Nephron progenitor cell (in vitro differentiated cells): ENCODE measurements at regions not wholly inside any gene's neighbourhood (a gene's known extent, or its start where the extent isn't known, plus 50 kb on each side); places are given as distances from the start of the nearest gene placed in this dataset.

Experiments
- DNase-seq: peaks from one replicate; pipeline ENCODE4 v3.0.0; 2021
- H3K27ac Mint-ChIP-seq: 2 replicates; pipeline ENCODE4 v1.8.0; 2021; ENCODE audit warnings: mild to moderate bottlenecking, moderate library complexity, mixed read lengths
- H3K27me3 Mint-ChIP-seq: 2 replicates; pipeline ENCODE4 v1.8.0; 2021; ENCODE audit warnings: mild to moderate bottlenecking, low read depth, mixed read lengths; ENCODE audit not compliant: poor library complexity
- H3K36me3 Mint-ChIP-seq: 2 replicates; pipeline ENCODE4 v1.8.0; 2021; ENCODE audit warnings: low read depth, mixed read lengths
- H3K4me1 Mint-ChIP-seq: 2 replicates; pipeline ENCODE4 v1.8.0; 2021; ENCODE audit warnings: mixed read lengths
- H3K4me3 Mint-ChIP-seq: 2 replicates; pipeline ENCODE4 v1.8.0; 2021; ENCODE audit warnings: mild to moderate bottlenecking, moderate library complexity, mixed read lengths
- H3K9me3 Mint-ChIP-seq: 2 replicates; pipeline ENCODE4 v1.8.0; 2021; ENCODE audit warnings: mild to moderate bottlenecking, moderate library complexity, mixed read lengths
- TF ChIP-seq, protein P1 (sequence below): fragments of 200-600 bp; sonication (generic); IDR thresholded peaks from 2 replicates; pipeline ENCODE4 v1.5.0; 2021; ENCODE audit warnings: antibody characterized with exemption

DNA sequence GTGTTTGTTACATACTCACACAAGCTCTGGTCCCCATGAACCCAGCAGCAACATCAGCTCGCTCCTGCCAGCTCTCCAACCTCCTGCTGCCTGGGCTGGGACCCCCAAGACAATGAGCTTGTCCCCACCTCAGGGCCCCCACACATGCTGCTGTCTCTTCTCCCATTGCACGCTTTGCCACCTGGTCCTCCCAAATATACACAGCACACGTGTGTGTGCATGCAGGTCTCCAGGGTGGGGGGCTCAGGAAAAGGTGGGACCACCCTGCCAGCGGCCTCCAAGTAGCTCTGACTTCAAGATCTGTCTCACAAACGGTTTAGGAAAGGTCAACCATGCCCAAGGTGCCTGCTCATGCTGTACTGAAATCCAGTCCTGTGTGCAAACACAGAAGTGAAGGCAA lies 68.1 kb upstream of the CCND1 start:
- DNase-seq: no peak
- Mint-ChIP-seq H3K4me3 (no peak overlapping the region), H3K9me3 (no peaks in the 10 kb centered on the region), H3K27me3 (peaks cover 23% of the 10 kb centered on the region), H3K36me3 (no peaks in the 10 kb centered on the region), H3K4me1 (peaks cover 19% of the 10 kb centered on the region), H3K27ac (no peak overlapping the region)
- TF ChIP-seq, protein P1, sequence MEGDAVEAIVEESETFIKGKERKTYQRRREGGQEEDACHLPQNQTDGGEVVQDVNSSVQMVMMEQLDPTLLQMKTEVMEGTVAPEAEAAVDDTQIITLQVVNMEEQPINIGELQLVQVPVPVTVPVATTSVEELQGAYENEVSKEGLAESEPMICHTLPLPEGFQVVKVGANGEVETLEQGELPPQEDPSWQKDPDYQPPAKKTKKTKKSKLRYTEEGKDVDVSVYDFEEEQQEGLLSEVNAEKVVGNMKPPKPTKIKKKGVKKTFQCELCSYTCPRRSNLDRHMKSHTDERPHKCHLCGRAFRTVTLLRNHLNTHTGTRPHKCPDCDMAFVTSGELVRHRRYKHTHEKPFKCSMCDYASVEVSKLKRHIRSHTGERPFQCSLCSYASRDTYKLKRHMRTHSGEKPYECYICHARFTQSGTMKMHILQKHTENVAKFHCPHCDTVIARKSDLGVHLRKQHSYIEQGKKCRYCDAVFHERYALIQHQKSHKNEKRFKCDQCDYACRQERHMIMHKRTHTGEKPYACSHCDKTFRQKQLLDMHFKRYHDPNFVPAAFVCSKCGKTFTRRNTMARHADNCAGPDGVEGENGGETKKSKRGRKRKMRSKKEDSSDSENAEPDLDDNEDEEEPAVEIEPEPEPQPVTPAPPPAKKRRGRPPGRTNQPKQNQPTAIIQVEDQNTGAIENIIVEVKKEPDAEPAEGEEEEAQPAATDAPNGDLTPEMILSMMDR: no peak

- Mint-ChIP-seq H3K27ac (no peak overlapping the region), H3K4me3 (no peak overlapping the region), H3K4me1 (peaks cover 9% of the 10 kb centered on the region), H3K27me3 (peaks cover 23% of the 10 kb centered on the region), H3K9me3 (no peaks in the 10 kb centered on the region), H3K36me3 (no peaks in the 10 kb centered on the region)
- TF ChIP-seq, protein P1: no peak
- DNase-seq: no peak
Measured at GRCh38 chr11:69573761-69574607, 67.0 kb upstream of the CCND1 start.

DNA sequence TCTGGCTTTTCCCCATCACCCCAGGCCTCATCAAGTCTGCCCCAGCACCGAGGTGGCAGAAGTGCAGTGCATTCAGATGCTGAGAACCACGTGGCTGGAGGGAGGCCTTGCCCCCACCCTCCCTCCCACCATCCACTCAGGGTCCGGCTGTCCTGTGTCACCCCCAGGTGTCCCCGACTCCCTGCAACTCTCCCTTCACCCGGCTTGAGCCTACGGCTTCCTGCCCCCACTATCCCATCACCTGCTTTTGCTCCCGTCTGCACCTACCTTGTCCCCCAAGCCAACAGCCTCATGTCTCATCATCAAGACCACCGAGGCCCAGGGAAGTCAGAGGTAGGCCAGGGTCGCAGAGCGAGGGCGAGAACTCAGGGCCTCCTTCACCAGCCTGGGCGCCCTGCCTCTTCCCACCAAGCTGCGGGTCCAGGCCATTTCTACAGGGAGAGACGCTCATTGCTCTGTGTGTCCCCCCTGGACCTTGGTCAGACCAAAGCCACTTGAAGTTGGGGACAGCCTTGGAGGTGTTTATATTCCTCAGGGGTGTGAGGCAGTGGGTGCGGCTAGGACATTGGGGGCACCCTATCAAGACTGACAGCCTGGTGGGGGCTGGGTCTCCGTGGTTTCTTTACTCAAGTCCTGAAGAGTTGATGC lies 66.2 kb upstream of the CCND1 start:
- H3K27me3 Mint-ChIP-seq: peaks cover 25% of the 10 kb centered on the region
- TF ChIP-seq, protein P1: no peak
- no peak for DNase-seq
- H3K4me1 Mint-ChIP-seq: peaks cover 5% of the 10 kb centered on the region
- H3K36me3 Mint-ChIP-seq: no peaks in the 10 kb centered on the region
- no peaks in the 10 kb centered on the region for H3K9me3 Mint-ChIP-seq
- H3K4me3 Mint-ChIP-seq: no peak overlapping the region
- no peak overlapping the region for H3K27ac Mint-ChIP-seq

DNA sequence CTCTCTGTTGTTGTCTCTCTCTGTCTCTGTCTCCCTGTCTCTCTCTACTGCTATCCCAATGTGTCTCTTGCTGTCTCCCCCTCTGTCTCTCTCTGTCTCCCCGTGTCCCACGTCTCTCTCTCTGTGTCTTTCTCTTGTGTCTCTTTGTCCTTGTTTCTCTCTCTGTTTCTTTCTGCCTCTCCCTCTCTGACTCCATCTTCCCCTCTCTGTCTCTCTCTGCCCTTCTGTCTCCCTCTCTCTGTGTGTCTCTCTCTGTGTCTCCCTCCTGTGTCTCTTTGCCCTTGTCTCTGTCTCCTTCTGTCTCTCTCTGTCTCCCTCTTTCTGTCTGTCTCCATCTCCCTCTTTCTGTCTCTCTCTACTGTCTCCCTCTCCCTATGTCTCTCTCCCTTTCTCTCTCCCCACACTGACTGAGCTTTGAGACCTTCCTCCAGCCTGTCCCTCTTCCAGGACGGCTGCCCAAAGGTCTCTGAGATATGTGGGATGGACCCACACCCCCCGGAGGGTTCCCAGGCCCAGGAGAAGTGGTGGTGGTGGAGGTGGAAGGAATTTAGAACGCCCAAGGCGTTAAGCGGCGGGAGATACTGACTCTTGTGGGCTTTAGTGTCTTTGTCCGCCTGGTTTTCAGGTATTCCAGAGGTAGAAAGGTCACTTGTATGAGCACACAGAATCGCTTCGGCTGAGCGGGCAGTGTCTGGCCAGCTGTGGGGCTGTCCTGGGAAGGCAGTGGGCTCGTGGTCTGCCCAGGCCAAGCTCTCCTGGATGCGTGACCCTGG lies 65.5 kb upstream of the CCND1 start:
- Mint-ChIP-seq H3K4me1 (no peaks in the 10 kb centered on the region), H3K4me3 (no peak overlapping the region), H3K36me3 (no peaks in the 10 kb centered on the region), H3K9me3 (no peaks in the 10 kb centered on the region), H3K27ac (no peak overlapping the region), H3K27me3 (peaks cover 26% of the 10 kb centered on the region)
- TF ChIP-seq, protein P1: no peak
- DNase-seq: no peak

DNA sequence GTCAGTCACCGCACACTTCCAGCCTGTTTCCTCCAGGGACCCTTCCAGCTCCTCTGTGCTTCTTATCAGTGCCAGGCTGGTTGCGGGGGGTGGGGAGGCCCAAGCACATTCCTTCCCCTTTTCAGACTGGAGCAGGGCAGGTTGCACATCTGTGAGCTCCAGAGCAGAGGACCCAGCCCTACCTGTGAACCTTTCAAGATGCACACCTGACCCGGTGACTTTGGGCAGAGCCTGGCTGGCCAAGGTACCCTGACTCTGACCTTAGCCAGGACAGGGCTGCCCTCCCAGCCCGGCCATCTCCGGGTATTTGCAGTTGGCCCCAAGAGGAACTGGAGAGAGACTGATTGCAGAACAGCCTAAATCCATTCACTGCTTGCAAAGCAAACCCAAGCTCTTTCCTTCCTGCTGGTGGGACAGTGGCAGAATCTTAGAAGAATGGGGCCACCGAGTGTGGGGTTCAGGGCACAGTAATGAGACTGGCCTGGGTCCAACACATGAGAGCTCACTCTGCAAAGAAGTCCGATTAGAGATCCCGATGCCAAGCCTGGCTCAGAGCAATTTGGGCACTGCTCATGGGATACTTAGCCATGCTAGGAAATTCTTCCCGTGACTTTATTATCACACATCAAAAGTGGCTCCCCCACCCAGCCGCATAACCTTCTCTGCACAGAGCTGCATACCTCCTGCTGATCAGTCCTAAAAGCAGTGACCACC lies 64.7 kb upstream of the CCND1 start:
- peaks cover 26% of the 10 kb centered on the region for H3K27me3 Mint-ChIP-seq
- no peaks in the 10 kb centered on the region for H3K9me3 Mint-ChIP-seq
- DNase-seq: no peak
- H3K4me1 Mint-ChIP-seq: no peaks in the 10 kb centered on the region
- H3K27ac Mint-ChIP-seq: no peak overlapping the region
- H3K4me3 Mint-ChIP-seq: no peak overlapping the region
- TF ChIP-seq, protein P1: no peak
- no peaks in the 10 kb centered on the region for H3K36me3 Mint-ChIP-seq
